ENCODE measurements at regions not wholly inside any gene's neighbourhood (a gene's known extent, or its start where the extent isn't known, plus 50 kb on each side); places are given as distances from the start of the nearest gene placed in this dataset.

GRCh38 chr12:103139876-103140275 is 182.4 kb downstream of the ASCL1 start:
- no peak for TF ChIP-seq ZNF274 (IDR thresholded peaks at IDR 0.05; ENCODE audit: low read depth, low read length)
- no peak for TF ChIP-seq YY1 (IDR thresholded peaks at IDR 0.05; ENCODE audit: insufficient read depth, insufficient read length)

All from NT2/D1 (cell line).